GM12878 (cell line): ENCODE measurements at regions not wholly inside any gene's neighbourhood (a gene's known extent, or its start where the extent isn't known, plus 50 kb on each side); places are given as distances from the start of the nearest gene placed in this dataset.

ENCODE experiments used
- ATAC-seq: fragments of 200-7000 bp; cut with Tn5 transposase; 3 replicates; pipeline ENCODE4 v1.9.1; 2020; ENCODE audit warnings: mild to moderate bottlenecking, moderate library complexity
- BruUV-seq: library from RNA; stranded (reverse); fragments of 400-500 nt; replicated peaks from 2 replicates; lab custom pipeline; 2021; lab: Mats Ljungman, UMichigan
- CTCF ChIA-PET: fragments of 300-600 bp; sonication (Branson Sonifier 250); formaldehyde crosslinking; extraction: SDS; loops from one replicate; lab custom pipeline; 2021; ENCODE audit warnings: inconsistent platforms; lab: Yijun Ruan, JAX
- POLR2A ChIA-PET: fragments of 350-600 bp; formaldehyde crosslinking; extraction: SDS; loops from one replicate; lab custom pipeline; 2021; ENCODE audit warnings: inconsistent platforms; lab: Charles Lee
- RAD21 ChIA-PET: fragments of 300-600 bp; sonication (Branson Sonifier 250); formaldehyde crosslinking; loops from one replicate; lab custom pipeline; 2023; ENCODE audit warnings: antibody characterized with exemption; ENCODE audit not compliant: unreplicated experiment; lab: Charles Lee
- SMC1A ChIA-PET: fragments of 300-600 bp; sonication (Branson Sonifier 250); formaldehyde crosslinking; loops from one replicate; lab custom pipeline; 2023; ENCODE audit not compliant: unreplicated experiment, uncharacterized antibody; lab: Charles Lee
- DNase-seq: peaks from one replicate; pipeline ENCODE4 v3.0.0-alpha.2; 2011; ENCODE audit warnings: low read depth, low spot score
- FAIRE-seq: peaks from 3 replicates; lab custom pipeline; 2011; peaks lifted over from hg19 to GRCh38; lab: Jason Lieb, UNC
- H2AFZ ChIP-seq: 2 replicates; pipeline ENCODE4 v1.6.0; 2011; ENCODE audit warnings: low read depth, low read length, control low read depth; ENCODE audit not compliant: control insufficient read depth
- H3K27ac ChIP-seq: 2 replicates; pipeline ENCODE4 v1.5.1; 2011; ENCODE audit warnings: control low read depth; ENCODE audit not compliant: control insufficient read depth, insufficient read depth
- H3K27me3 ChIP-seq, 2 experiments: replicated peaks in 1 of 2; 2 replicates each; pipeline versions ENCODE4 v1.6.0 to v1.6.1; 2011; ENCODE audit warnings: low read length in 1 of 2; ENCODE audit not compliant: control insufficient read depth in 2 of 2, insufficient read depth in 2 of 2
- H3K36me3 ChIP-seq, 2 experiments: 2 replicates each; pipeline ENCODE4 v1.5.1; 2011; ENCODE audit warnings: low read length in 1 of 2; ENCODE audit not compliant: control insufficient read depth in 2 of 2, insufficient read depth in 2 of 2
- H3K4me1 ChIP-seq: 2 replicates; pipeline ENCODE4 v1.6.1; 2011; ENCODE audit warnings: mild to moderate bottlenecking, low read length, moderate library complexity, mixed read lengths; ENCODE audit not compliant: control insufficient read depth, insufficient read depth
- H3K4me2 ChIP-seq: 2 replicates; pipeline ENCODE4 v1.6.0; 2011; ENCODE audit warnings: control low read depth; ENCODE audit not compliant: control insufficient read depth, insufficient read depth
- H3K4me3 ChIP-seq: fragments of 200-600 bp; sonication (generic); 2 replicates; pipeline ENCODE4 v1.5.1; 2016
- H3K79me2 ChIP-seq: 2 replicates; pipeline ENCODE4 v1.6.0; 2011; ENCODE audit warnings: low read length; ENCODE audit not compliant: control insufficient read depth, insufficient read depth
- H3K9ac ChIP-seq: 2 replicates; pipeline ENCODE4 v1.8.0; 2011; ENCODE audit warnings: low read length, control low read depth, mixed read lengths; ENCODE audit not compliant: control insufficient read depth, insufficient read depth
- H3K9me3 ChIP-seq: replicated peaks from 3 replicates; pipeline ENCODE4 v1.5.1; 2011; ENCODE audit warnings: mild to moderate bottlenecking, low read length; ENCODE audit not compliant: control insufficient read depth, insufficient read depth
- H4K20me1 ChIP-seq: 2 replicates; pipeline ENCODE4 v1.6.0; 2011; ENCODE audit not compliant: control insufficient read depth, insufficient read depth
- NR2C1 ChIP-seq: fragments of 450-650 bp; IDR thresholded peaks from 2 replicates; pipeline ENCODE4 v1.6.1; 2017; ENCODE audit warnings: antibody characterized with exemption, mild to moderate bottlenecking, moderate library complexity
- NRF1 ChIP-seq: conservative IDR thresholded peaks from 2 replicates; pipeline ENCODE4 v1.6.1; 2011; ENCODE audit warnings: mild to moderate bottlenecking, low read depth, low read length, improper control_type of control experiment
- PAX8 ChIP-seq: fragments of 450-650 bp; IDR thresholded peaks from 2 replicates; pipeline ENCODE4 v1.6.1; 2017; ENCODE audit warnings: mild to moderate bottlenecking, moderate library complexity
- SMARCA5 ChIP-seq: fragments of 450-650 bp; IDR thresholded peaks from 2 replicates; pipeline ENCODE4 v1.6.1; 2017; ENCODE audit warnings: mild to moderate bottlenecking
- ZNF384 ChIP-seq: IDR thresholded peaks from 2 replicates; pipeline ENCODE4 v1.6.1; 2012; ENCODE audit warnings: low read depth, mild to moderate bottlenecking, low read length, improper control_type of control experiment, borderline replicate concordance
- ZNF687 ChIP-seq: fragments of 450-650 bp; IDR thresholded peaks from 2 replicates; pipeline ENCODE4 v1.6.1; 2017; ENCODE audit warnings: mild to moderate bottlenecking, moderate library complexity
- WGBS: methylation state at CpG from one replicate; pipeline ENCODE4 v1.1.6; 2016; ENCODE audit warnings: low lambda C conversion rate; ENCODE audit not compliant: insufficient replicate concordance, insufficient coverage; ENCODE audit errors: missing lambda C conversion rate; 5-methylcytosine and 5-hydroxymethylcytosine counted together
- in situ Hi-C: fragments of 300-500 bp; cut with MboI; formaldehyde crosslinking; loops from 9 replicates; pipeline ENCODE4 v1.14.3; 2018; ENCODE audit warnings: mixed read lengths
- intact Hi-C: fragments of 100-400 bp; cut with micrococcal nuclease; formaldehyde crosslinking; loops from one replicate; pipeline ENCODE4 v1.14.2; 2022; ENCODE audit not compliant: unreplicated experiment

GRCh38 chr6:86107985-86108384 is 465.3 kb upstream of the SYNCRIP start:
- RAD21 ChIA-PET: no interaction called here

More at GRCh38 chr6:86107985-86108384, 465.3 kb upstream of the SYNCRIP start:
- no TSS peak for BruUV-seq
- Histone ChIP-seq H3K9ac (no peak overlapping the region), H3K27me3 (no peaks in the 10 kb centered on the region), H3K36me3 (no peaks in the 10 kb centered on the region), H3K9me3 (no peaks in the 10 kb centered on the region), H3K4me2 (no peak overlapping the region), H2AFZ (no peak overlapping the region), H4K20me1 (no peaks in the 10 kb centered on the region), H3K4me1 (no peaks in the 10 kb centered on the region), H3K4me3 (no peak overlapping the region), H3K79me2 (no peaks in the 10 kb centered on the region), H3K27ac (no peak overlapping the region)
- 50% methylated on average over 2 of the region's 2 CpGs for WGBS
- no peak for DNase-seq
- TF ChIP-seq ZNF687: no peak
- TF ChIP-seq NR2C1: no peak
- TF ChIP-seq ZNF384: no peak
- no peak for TF ChIP-seq PAX8
- no peak for TF ChIP-seq SMARCA5
- no peak for TF ChIP-seq NRF1
- intact Hi-C loops: no loop called here
- CTCF ChIA-PET: no interaction called here
- in situ Hi-C loops: no loop called here
- no peak for FAIRE-seq
- no peak for ATAC-seq
- POLR2A ChIA-PET: no interaction called here
- SMC1A ChIA-PET: interaction anchor here (0.7 kb wide), 1 partner anchor 10 kb away, joined by 3 read pairs; no protein-coding TSS in a partner anchor
